ENCODE measurements at regions not wholly inside any gene's neighbourhood (a gene's known extent, or its start where the extent isn't known, plus 50 kb on each side); places are given as distances from the start of the nearest gene placed in this dataset.

GRCh38 chr7:32428546-32428945, 61.6 kb downstream of the LSM5 start:
- no peak for DNase-seq

- peak; percentile 62 for DNase-seq
Observed at GRCh38 chr7:32427769-32428291, 62.4 kb downstream of the LSM5 start.

- no peak for DNase-seq
Observed at GRCh38 chr7:32416846-32417245, 73.3 kb downstream of the LSM5 start.

- no peak for DNase-seq
Observed at GRCh38 chr7:32415936-32416335, 74.2 kb downstream of the LSM5 start.

GRCh38 chr7:32415519-32415918, 74.7 kb downstream of the LSM5 start:
- no peak for DNase-seq

- DNase-seq = no peak
Observed at GRCh38 chr7:32412471-32412870, 77.7 kb downstream of the LSM5 start.

- DNase-seq = no peak
Observed at GRCh38 chr7:32410545-32410944, 79.6 kb downstream of the LSM5 start.

GRCh38 chr7:32406386-32406785, 83.8 kb downstream of the LSM5 start:
- no peak for DNase-seq

- no peak for DNase-seq
Observed at GRCh38 chr7:32403463-32404229, 86.5 kb downstream of the LSM5 start.

GRCh38 chr7:32400676-32401075, 89.5 kb downstream of the LSM5 start:
- DNase-seq = no peak

- DNase-seq = no peak
Observed at GRCh38 chr7:32399311-32399710, 90.9 kb downstream of the LSM5 start.

- DNase-seq = no peak
Observed at GRCh38 chr7:32395168-32395567, 95.0 kb downstream of the LSM5 start.

- no peak for DNase-seq
Observed at GRCh38 chr7:32393861-32394260, 96.3 kb downstream of the LSM5 start.

- DNase-seq = no peak
Observed at GRCh38 chr7:32390210-32390609, 100.0 kb downstream of the LSM5 start.

GRCh38 chr7:32385316-32385956, 104.7 kb downstream of the LSM5 start:
- DNase-seq = no peak

GRCh38 chr7:32381024-32381601, 109.1 kb downstream of the LSM5 start:
- no peak for DNase-seq

- DNase-seq = no peak
Observed at GRCh38 chr7:32379510-32380112, 110.6 kb downstream of the LSM5 start.

- DNase-seq = no peak
Observed at GRCh38 chr7:32378988-32379387, 111.2 kb downstream of the LSM5 start.

- DNase-seq = no peak
Observed at GRCh38 chr7:32364581-32364980, 125.6 kb downstream of the LSM5 start.

- no peak for DNase-seq
Observed at GRCh38 chr7:32360127-32360526, 130.1 kb downstream of the LSM5 start.

- DNase-seq = no peak
Observed at GRCh38 chr7:32357535-32358277, 132.5 kb downstream of the LSM5 start.

- DNase-seq = no peak
Observed at GRCh38 chr7:32347244-32347828, 142.8 kb downstream of the LSM5 start.

Data from activated naive CD4-positive, alpha-beta T cell treated with anti-CD3 and anti-CD28 coated beads, Interleukin-2, amount 50 U/mL, for 16 hours (primary cell).